Uterus (tissue), 3 donors: ENCODE measurements at regions not wholly inside any gene's neighbourhood (a gene's known extent, or its start where the extent isn't known, plus 50 kb on each side); places are given as distances from the start of the nearest gene placed in this dataset.

Source experiments
- DNase-seq, 2 donors: peaks; one replicate each; pipeline ENCODE4 v3.0.0-alpha.2; 2019 to 2020
- H3K27ac ChIP-seq, 2 donors: fragments of 200-600 bp; sonication (generic); 1 replicate in 1 of 2; 2 replicates in 1 of 2; pipeline ENCODE4 v1.5.1; 2016 to 2018
- H3K27me3 ChIP-seq, 2 donors: fragments of 200-600 bp; sonication (generic); one replicate each; pipeline ENCODE4 v1.5.1; 2018 to 2019; ENCODE audit warnings: control low read depth in 1 of 2
- H3K36me3 ChIP-seq, 2 donors: fragments of 200-600 bp; sonication (generic); one replicate each; pipeline ENCODE4 v1.5.1; 2019; ENCODE audit warnings: control low read depth in 1 of 2
- H3K4me1 ChIP-seq, 2 donors: fragments of 200-600 bp; sonication (generic); one replicate each; pipeline ENCODE4 v1.5.1; 2018 to 2019; ENCODE audit warnings: control low read depth in 1 of 2
- H3K4me3 ChIP-seq, 2 donors: fragments of 200-600 bp; sonication (generic); 1 replicate in 1 of 2; 2 replicates in 1 of 2; pipeline ENCODE4 v1.5.1; 2018 to 2019; ENCODE audit warnings: mild to moderate bottlenecking in 1 of 2
- H3K9me3 ChIP-seq, 2 donors: fragments of 200-600 bp; sonication (generic); one replicate each; pipeline ENCODE4 v1.5.1; 2019; ENCODE audit warnings: control low read depth in 1 of 2
- POLR2A ChIP-seq, 2 donors: fragments of 450-650 bp; IDR thresholded peaks; one replicate each; pipeline ENCODE4 v1.6.1; 2016; ENCODE audit warnings: antibody characterized with exemption in 2 of 2, mild to moderate bottlenecking in 1 of 2, moderate library complexity in 1 of 2
- intact Hi-C: fragments of 100-400 bp; cut with DNase I; formaldehyde crosslinking; loops from one replicate; pipeline ENCODE4 v1.15.1; 2023; ENCODE audit warnings: low total_unique reads
- TF ChIP-seq, protein P1 (sequence below), 4 experiments: fragments of 200-600 bp in 2 of 4; fragments of 450-650 bp in 2 of 4; sonication (generic) in 2 of 4; IDR thresholded peaks; one replicate each; pipeline ENCODE4 v1.5.1; 2016 to 2019; ENCODE audit warnings: antibody characterized with exemption in 4 of 4, mild to moderate bottlenecking in 2 of 4, moderate library complexity in 1 of 4
- donor health status: DM: yes; HTN: yes; CAD: no.

DNA sequence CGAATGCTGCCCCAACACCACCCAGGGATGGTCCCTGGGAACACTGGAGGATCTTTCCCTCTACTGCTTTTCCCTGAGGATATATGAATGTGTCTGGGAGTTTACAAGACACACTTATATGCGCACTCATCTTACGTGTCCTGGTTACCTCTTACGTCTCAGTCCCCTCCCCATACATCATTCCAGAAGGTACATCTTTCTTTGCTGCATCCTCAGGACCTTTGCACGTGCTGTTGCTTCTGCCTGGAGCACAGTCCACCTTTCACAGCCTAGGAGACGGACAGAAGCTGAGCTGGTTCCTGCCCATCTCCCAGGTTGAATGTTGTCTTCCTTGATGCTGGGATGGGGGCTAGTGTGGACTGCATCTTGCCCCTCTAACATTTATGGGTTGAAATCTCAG, 153.0 kb upstream of the FOXF1 start:
- Histone ChIP-seq H3K27me3 (no peaks in the 10 kb centered on the region), H3K4me1 (no peaks in the 10 kb centered on the region), H3K27ac (no peak overlapping the region), H3K9me3 (no peaks in the 10 kb centered on the region), H3K36me3 (no peaks in the 10 kb centered on the region), H3K4me3 (no peak overlapping the region)
- TF ChIP-seq, protein P1, sequence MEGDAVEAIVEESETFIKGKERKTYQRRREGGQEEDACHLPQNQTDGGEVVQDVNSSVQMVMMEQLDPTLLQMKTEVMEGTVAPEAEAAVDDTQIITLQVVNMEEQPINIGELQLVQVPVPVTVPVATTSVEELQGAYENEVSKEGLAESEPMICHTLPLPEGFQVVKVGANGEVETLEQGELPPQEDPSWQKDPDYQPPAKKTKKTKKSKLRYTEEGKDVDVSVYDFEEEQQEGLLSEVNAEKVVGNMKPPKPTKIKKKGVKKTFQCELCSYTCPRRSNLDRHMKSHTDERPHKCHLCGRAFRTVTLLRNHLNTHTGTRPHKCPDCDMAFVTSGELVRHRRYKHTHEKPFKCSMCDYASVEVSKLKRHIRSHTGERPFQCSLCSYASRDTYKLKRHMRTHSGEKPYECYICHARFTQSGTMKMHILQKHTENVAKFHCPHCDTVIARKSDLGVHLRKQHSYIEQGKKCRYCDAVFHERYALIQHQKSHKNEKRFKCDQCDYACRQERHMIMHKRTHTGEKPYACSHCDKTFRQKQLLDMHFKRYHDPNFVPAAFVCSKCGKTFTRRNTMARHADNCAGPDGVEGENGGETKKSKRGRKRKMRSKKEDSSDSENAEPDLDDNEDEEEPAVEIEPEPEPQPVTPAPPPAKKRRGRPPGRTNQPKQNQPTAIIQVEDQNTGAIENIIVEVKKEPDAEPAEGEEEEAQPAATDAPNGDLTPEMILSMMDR (IDR thresholded peaks at IDR 0.05) = no peak
- no peak for TF ChIP-seq POLR2A (IDR thresholded peaks at IDR 0.05)
- intact Hi-C loops = no loop called here
- DNase-seq = no peak

DNA sequence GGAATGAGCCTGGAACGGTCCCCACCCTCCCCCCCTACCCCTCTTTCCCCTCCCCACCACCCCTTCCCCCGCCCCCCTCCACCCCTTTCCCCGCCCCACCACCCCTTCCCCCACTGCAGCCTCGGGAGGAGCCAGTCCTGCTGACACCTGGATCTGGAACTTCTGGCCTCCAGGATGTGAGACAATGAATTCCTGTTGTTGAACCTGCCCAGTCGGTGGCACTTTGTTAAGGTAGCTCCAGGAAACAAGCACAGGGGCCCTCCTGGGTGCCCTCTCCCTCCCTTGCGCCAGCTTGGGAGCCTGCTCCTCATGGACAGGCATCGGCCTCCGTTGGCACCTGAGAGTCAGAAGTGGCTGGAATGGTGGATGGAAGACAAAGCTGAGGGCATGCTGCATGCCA, 152.4 kb upstream of the FOXF1 start:
- Histone ChIP-seq H3K27ac (no peak overlapping the region), H3K27me3 (no peaks in the 10 kb centered on the region), H3K4me1 (no peaks in the 10 kb centered on the region), H3K36me3 (no peaks in the 10 kb centered on the region), H3K9me3 (no peaks in the 10 kb centered on the region), H3K4me3 (no peak overlapping the region)
- no peak for DNase-seq
- TF ChIP-seq, protein P1 (IDR thresholded peaks at IDR 0.05) = no peak
- no peak for TF ChIP-seq POLR2A (IDR thresholded peaks at IDR 0.05)
- intact Hi-C loops = no loop called here

DNA sequence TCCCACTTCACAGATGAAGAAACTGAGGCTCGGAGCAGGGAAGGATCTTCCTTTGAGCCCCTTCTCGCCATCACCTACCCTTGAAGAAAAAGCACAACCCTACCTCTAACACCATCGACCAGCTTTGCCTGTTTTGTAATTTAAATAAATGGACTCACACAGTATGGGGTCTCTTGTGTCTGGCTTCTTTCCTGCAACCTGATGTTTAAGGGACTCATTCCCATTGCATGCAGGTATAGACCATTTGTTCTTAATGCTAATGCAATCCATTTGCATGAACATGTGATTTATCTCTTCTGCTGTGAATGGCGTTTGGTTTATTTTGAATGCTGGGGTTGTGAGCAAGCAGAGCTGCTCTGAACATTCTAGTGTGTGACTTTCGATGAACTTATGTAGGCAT, 150.8 kb upstream of the FOXF1 start:
- no peak for DNase-seq
- no peaks in the 10 kb centered on the region for H3K9me3 ChIP-seq
- no peaks in the 10 kb centered on the region for H3K36me3 ChIP-seq
- no peak for TF ChIP-seq POLR2A (IDR thresholded peaks at IDR 0.05)
- TF ChIP-seq, protein P1 (IDR thresholded peaks at IDR 0.05) = no peak
- no peaks in the 10 kb centered on the region for H3K4me1 ChIP-seq
- H3K27ac ChIP-seq = no peak overlapping the region
- no peaks in the 10 kb centered on the region for H3K27me3 ChIP-seq
- no peak overlapping the region for H3K4me3 ChIP-seq
- intact Hi-C loops = no loop called here

DNA sequence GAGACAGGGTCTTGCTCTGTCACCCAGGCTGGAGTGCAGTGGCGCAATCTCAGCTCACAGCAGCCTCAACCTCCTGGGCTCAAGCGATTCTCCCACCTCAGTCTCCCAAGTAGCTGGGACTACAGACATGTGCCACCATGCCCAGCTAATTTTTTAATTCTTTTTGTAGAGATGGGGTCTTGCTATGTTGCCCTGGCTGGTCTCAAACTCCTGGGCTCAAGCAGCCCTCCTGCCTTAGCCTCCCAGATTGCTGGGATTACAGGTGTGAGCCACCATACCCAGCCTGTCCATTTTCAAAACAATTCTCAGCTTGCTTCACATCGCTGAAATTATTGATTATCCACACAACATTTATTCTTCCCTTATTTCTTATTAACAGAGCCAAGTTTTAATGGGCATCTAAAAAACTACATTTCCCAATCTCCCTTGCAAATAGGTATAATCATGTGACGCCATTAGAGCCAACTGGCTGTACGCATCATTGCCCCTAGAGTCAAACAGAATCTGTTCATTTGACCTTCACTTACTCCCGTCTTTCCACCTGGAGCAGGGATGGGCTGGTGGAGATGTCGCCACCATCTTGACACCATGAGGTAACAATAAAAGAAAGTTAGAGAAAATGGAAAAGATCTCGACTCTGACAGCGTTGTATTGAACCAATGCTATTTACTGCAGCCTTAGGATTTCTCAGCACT, 148.0 kb upstream of the FOXF1 start:
- intact Hi-C loops = no loop called here
- no peak overlapping the region for H3K27ac ChIP-seq
- no peak for DNase-seq
- H3K27me3 ChIP-seq = no peaks in the 10 kb centered on the region
- no peaks in the 10 kb centered on the region for H3K36me3 ChIP-seq
- TF ChIP-seq, protein P1 (IDR thresholded peaks at IDR 0.05) = no peak
- TF ChIP-seq POLR2A (IDR thresholded peaks at IDR 0.05) = no peak
- no peaks in the 10 kb centered on the region for H3K4me1 ChIP-seq
- no peak overlapping the region for H3K4me3 ChIP-seq
- no peaks in the 10 kb centered on the region for H3K9me3 ChIP-seq

DNA sequence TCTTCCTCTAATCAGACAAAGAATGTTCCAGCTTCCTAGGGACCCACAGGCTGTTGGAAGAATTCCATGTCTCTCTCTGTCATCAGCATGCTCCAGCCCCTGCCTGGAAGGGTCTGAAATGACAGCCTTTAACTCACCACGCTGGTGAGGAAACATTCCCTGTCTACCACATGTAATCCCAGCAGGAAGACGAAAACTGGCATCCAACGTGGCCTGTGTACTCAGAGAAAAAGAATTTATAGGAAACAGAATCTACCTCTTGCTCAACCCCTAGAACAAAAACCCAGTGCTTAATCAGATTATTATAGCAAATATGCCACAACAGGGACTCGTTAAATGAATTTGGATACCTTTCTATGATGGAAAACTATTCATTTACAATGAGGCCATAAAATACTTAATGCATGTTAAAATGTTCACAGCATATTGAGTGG, 147.3 kb upstream of the FOXF1 start:
- Histone ChIP-seq H3K4me1 (no peaks in the 10 kb centered on the region), H3K4me3 (no peak overlapping the region), H3K36me3 (no peaks in the 10 kb centered on the region), H3K27me3 (no peaks in the 10 kb centered on the region), H3K9me3 (no peaks in the 10 kb centered on the region), H3K27ac (no peak overlapping the region)
- TF ChIP-seq, protein P1 (IDR thresholded peaks at IDR 0.05) = no peak
- no peak for TF ChIP-seq POLR2A (IDR thresholded peaks at IDR 0.05)
- intact Hi-C loops = no loop called here
- no peak for DNase-seq
